ENCODE measurements at regions not wholly inside any gene's neighbourhood (a gene's known extent, or its start where the extent isn't known, plus 50 kb on each side); places are given as distances from the start of the nearest gene placed in this dataset.

DNA sequence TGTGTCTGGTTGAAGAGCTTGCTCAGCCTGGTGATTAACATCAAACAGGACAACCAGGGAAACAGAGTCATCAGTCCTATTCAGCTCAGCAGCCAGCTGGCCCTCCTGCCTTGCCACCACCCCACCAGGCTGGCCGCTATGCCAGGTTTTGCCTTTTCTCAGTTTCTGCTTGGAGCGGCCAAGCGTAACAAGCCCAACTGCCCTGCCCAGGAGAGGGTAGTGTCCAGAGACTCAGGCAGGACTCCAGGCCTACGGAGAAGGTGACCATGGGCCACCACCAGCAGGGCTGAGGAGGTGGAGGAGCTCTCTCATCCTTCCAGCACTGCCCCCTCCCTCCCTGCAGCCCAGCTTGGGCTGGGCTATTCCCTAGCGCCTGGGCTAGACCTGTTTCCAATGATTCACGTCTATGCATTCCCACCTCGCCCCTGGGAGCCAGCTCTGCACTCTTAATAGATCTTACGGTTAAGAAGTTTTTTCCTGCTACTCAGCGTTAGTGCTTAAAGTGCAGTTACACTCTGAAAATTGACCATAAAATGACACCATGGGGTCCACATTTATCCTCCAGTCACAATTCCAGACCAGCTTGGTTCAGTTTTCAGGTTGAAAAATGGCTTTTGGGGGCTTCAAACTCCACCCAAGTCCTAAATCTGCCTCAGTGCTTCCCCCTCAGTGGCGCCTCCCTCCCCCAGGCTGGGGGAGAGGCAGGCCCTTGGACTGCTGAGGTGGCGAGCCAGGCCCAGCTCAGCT, 124.0 kb upstream of the PJA1 start:
- no peak overlapping the region for H3K9ac ChIP-seq (ENCODE audit: low read depth, low read length)

DNA sequence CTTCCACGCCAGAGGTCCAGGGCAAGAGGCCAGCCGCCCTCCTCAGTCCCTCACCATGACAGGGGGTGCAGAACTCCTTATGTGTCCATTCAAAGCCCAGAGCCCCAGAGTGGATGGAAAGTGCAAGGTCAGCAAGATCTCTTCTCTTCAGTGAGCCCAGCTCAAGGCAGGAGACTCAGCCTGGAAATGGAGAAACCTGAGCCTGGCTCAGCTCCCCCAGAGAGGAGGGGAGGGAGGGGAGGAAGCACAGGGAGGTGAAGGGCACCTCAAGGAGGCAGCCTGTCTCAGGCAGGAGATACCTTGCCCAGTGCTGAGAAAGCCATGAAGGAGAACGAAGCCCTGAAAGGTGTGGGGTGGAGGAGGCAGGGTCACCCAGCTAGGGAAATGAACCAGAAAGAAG, 121.8 kb upstream of the PJA1 start:
- Histone ChIP-seq H3K36me3 (ENCODE audit: insufficient read depth, low read length) (no peaks in the 10 kb centered on the region), H3K9me3 (ENCODE audit: insufficient read depth, low read depth, low read length) (no peaks in the 10 kb centered on the region)
- WGBS: 89% methylated on average over 3 of the region's 3 CpGs

More for the DNA sequence above, 124.0 kb upstream of the PJA1 start:
- Histone ChIP-seq H3K9me3 (ENCODE audit: insufficient read depth, low read depth, low read length) (no peaks in the 10 kb centered on the region), H3K36me3 (ENCODE audit: insufficient read depth, low read length) (no peaks in the 10 kb centered on the region), H3K27ac (ENCODE audit: low read depth, low read length) (no peak overlapping the region), H3K27me3 (ENCODE audit: insufficient read depth, low read length) (peaks cover 26% of the 10 kb centered on the region), H3K4me3 (ENCODE audit: low read length) (no peak overlapping the region), H3K4me1 (ENCODE audit: insufficient read depth, low read length) (peaks cover 13% of the 10 kb centered on the region; the same call in 1 of the 2 replicates)
- 70% methylated on average over 10 of the region's 11 CpGs for WGBS

DNA sequence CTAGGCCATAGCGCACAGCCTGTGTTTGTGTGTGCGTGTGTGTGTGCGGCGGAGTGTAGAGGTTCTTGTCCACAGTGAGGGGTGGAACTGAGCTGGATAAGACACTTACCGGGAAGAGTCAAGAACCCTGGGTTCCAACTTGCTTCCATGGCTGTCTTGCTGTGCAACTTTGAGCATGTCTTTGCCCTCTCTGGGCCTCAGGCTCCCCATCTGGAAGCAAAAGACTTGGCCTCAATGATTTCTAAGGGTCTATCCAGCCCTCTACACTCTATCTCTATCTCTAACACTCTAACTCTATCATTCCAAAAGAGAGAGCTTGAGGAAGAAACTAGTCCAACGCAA, 121.3 kb upstream of the PJA1 start:
- 94% methylated on average over 5 of the region's 6 CpGs for WGBS
- Histone ChIP-seq H3K4me1 (ENCODE audit: insufficient read depth, low read length) (peaks cover 13% of the 10 kb centered on the region; the same call in 1 of the 2 replicates), H3K9ac (ENCODE audit: low read depth, low read length) (no peak overlapping the region), H3K27ac (ENCODE audit: low read depth, low read length) (no peak overlapping the region), H3K4me3 (ENCODE audit: low read length) (no peak overlapping the region), H3K27me3 (ENCODE audit: insufficient read depth, low read length) (peaks cover 52% of the 10 kb centered on the region), H3K36me3 (ENCODE audit: insufficient read depth, low read length) (no peaks in the 10 kb centered on the region), H3K9me3 (ENCODE audit: insufficient read depth, low read depth, low read length) (no peaks in the 10 kb centered on the region)

More for the DNA sequence above, 121.8 kb upstream of the PJA1 start:
- Histone ChIP-seq H3K4me3 (ENCODE audit: low read length) (no peak overlapping the region), H3K27ac (ENCODE audit: low read depth, low read length) (no peak overlapping the region), H3K9ac (ENCODE audit: low read depth, low read length) (no peak overlapping the region), H3K4me1 (ENCODE audit: insufficient read depth, low read length) (peaks cover 13% of the 10 kb centered on the region; the same call in 1 of the 2 replicates), H3K27me3 (ENCODE audit: insufficient read depth, low read length) (peaks cover 46% of the 10 kb centered on the region)

DNA sequence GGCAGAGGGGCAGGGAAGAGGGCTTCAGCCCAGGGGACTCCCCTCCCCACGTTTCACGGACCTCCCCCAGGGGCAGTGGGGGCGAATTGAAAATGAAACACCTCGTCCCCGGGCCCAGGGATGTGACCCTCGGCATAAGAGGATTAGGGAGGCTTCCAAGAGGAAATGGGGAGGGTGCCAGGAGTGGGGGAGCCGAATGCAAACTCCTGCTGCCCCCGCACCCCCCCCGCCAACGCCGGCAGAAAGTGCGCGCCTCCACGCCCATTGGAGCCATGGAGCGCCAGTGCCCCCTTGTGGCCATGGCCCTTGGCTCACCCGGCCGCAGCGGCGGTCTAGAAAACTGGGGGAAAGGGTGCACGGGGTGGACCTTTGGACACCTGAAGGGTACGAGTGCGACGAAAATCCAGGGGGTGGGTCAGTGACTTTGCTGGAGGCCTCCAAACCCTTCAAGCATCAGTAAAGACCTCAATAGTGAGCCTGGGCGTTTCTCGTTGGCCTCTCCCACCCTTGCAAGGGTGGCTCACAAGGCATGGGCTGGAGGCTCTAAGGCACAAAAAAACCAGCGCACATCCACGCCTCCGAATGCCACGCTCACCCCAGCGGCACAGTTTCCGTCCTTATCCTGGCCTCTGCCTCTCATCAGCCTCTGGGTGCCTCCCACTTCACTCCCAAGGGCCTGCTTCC, 120.8 kb upstream of the PJA1 start:
- H3K4me3 ChIP-seq (ENCODE audit: low read length): peak overlapping the region; percentile 54
- no peaks in the 10 kb centered on the region for H3K36me3 ChIP-seq (ENCODE audit: insufficient read depth, low read length)
- 10% methylated on average over 26 of the region's 31 CpGs for WGBS
- peaks cover 57% of the 10 kb centered on the region for H3K27me3 ChIP-seq (ENCODE audit: insufficient read depth, low read length)
- no peak overlapping the region for H3K9ac ChIP-seq (ENCODE audit: low read depth, low read length)
- H3K9me3 ChIP-seq (ENCODE audit: insufficient read depth, low read depth, low read length): no peaks in the 10 kb centered on the region
- H3K4me1 ChIP-seq (ENCODE audit: insufficient read depth, low read length): peaks cover 13% of the 10 kb centered on the region; the same call in 1 of the 2 replicates
- no peak overlapping the region for H3K27ac ChIP-seq (ENCODE audit: low read depth, low read length)

DNA sequence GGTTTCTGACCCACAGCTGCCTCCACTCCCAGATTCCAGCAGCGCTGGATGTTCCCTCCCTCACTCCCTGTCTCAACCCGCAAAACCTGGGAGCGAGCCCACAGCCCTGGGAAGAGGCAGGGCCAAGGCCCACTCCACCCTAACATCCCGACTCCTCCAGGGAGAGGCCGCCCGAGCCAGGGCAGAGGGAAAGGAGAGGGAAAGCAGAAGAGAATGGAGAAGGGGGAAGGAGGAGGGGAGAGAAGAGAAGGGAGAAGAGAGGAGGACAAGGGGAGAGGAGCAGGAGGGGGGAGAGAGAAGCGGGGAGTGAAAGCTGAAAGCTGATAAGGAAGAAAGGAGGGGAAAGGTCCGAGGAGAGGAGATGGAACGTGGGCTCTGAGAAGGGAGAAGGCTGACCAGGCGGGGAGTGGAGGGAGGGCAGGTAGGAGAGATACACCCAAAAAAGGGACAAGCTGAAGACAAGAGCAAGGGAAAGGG, 120.2 kb upstream of the PJA1 start:
- Histone ChIP-seq H3K27me3 (ENCODE audit: insufficient read depth, low read length) (peaks cover 57% of the 10 kb centered on the region), H3K4me3 (ENCODE audit: low read length) (peak overlapping the region; percentile 54), H3K4me1 (ENCODE audit: insufficient read depth, low read length) (peaks cover 13% of the 10 kb centered on the region; the same call in 1 of the 2 replicates), H3K27ac (ENCODE audit: low read depth, low read length) (no peak overlapping the region), H3K9ac (ENCODE audit: low read depth, low read length) (no peak overlapping the region), H3K9me3 (ENCODE audit: insufficient read depth, low read depth, low read length) (no peaks in the 10 kb centered on the region), H3K36me3 (ENCODE audit: insufficient read depth, low read length) (no peaks in the 10 kb centered on the region)
- 21% methylated on average over 9 of the region's 10 CpGs for WGBS

DNA sequence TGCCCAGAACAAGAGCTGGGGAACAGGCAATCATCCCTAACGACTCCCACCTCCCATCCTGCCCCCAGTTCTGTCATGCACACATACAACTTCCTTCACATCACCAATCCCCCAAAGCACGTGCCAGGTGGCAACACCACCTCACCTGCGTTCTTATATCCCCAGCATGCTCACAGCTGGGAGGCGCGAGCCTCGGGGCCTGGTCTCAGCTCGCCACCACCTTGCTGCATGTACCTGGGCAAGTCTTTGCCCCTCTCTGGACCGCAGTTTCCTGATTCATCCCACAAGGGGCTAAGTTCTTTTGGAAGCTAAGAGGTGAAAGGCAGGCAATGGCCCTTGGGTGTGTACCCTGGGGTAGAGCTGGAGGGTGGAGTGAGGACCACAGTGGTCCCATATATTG, 119.2 kb upstream of the PJA1 start:
- Histone ChIP-seq H3K9me3 (ENCODE audit: insufficient read depth, low read depth, low read length) (no peaks in the 10 kb centered on the region), H3K4me1 (ENCODE audit: insufficient read depth, low read length) (peaks cover 10% of the 10 kb centered on the region; the same call in 1 of the 2 replicates), H3K36me3 (ENCODE audit: insufficient read depth, low read length) (no peaks in the 10 kb centered on the region), H3K4me3 (ENCODE audit: low read length) (no peak overlapping the region), H3K27me3 (ENCODE audit: insufficient read depth, low read length) (peaks cover 60% of the 10 kb centered on the region), H3K9ac (ENCODE audit: low read depth, low read length) (no peak overlapping the region), H3K27ac (ENCODE audit: low read depth, low read length) (no peak overlapping the region)
- 95% methylated on average over 8 of the region's 8 CpGs for WGBS

DNA sequence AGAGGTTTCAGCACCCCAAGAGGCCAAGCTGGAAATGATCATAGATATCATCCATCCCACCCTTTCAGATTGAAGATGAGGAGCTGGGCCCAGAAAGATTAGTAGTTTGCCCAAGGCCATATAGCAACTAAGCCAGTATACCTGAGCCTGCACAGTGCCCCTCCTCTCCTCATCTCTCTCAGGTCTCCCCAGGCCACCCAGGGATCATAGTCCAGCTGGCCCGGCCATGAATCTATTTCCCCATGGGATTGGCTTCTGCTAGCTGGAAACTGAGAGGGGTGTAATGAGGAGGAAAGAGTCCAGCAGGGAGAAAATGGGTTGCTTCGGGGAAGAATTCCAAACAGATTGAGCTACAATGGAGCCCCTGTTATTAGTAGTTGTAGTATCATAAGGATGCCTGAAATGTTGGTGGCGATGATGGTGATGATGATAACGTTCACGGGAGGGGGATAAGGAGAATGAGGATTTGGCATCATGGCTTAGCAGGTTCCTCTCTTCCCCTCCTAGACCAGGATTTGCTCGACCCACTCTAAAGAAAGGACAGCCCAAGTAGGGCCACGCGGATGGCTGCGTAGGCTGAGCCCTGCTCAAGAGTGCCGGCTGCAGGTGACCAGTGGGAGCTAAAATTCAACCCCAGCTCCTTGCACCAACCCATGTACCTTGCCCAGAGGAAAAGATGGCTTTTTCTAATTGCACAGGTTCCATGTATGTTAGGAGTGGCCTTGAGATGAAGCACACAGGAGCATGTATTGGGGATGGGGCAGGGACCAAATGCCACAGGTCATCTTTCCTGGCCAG, 117.8 kb upstream of the PJA1 start:
- no peak overlapping the region for H3K27ac ChIP-seq (ENCODE audit: low read depth, low read length)
- 49% methylated on average over 8 of the region's 10 CpGs for WGBS
- H3K4me1 ChIP-seq (ENCODE audit: insufficient read depth, low read length): peaks cover 18% of the 10 kb centered on the region
- no peak overlapping the region for H3K9ac ChIP-seq (ENCODE audit: low read depth, low read length)
- no peaks in the 10 kb centered on the region for H3K36me3 ChIP-seq (ENCODE audit: insufficient read depth, low read length)
- peaks cover 73% of the 10 kb centered on the region for H3K27me3 ChIP-seq (ENCODE audit: insufficient read depth, low read length)
- H3K9me3 ChIP-seq (ENCODE audit: insufficient read depth, low read depth, low read length): no peaks in the 10 kb centered on the region
- H3K4me3 ChIP-seq (ENCODE audit: low read length): no peak overlapping the region

DNA sequence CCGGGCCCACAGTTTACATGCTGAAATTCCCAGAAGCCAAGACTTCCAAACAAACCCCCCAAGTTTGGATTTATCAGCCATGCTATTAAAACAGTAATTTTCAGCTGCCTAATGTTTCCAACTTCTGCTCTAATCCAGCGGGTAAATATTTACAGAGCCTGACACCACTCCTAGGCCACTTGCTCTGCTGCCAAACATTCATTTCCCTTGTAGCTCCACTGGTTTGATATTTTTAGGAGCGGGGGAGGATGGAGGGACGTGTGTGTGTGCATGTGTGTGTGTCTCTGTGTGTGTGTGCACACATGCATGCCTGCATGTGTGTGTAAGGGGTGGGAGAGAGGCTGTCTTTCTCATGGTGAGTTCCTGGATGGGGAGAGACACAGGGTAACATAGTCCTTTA, 115.7 kb upstream of the PJA1 start:
- H3K9me3 ChIP-seq (ENCODE audit: insufficient read depth, low read depth, low read length): no peaks in the 10 kb centered on the region
- no peak overlapping the region for H3K9ac ChIP-seq (ENCODE audit: low read depth, low read length)
- no peak overlapping the region for H3K4me3 ChIP-seq (ENCODE audit: low read length)
- 85% methylated on average over 4 of the region's 4 CpGs for WGBS
- H3K36me3 ChIP-seq (ENCODE audit: insufficient read depth, low read length): no peaks in the 10 kb centered on the region
- H3K4me1 ChIP-seq (ENCODE audit: insufficient read depth, low read length): peaks cover 19% of the 10 kb centered on the region
- H3K27me3 ChIP-seq (ENCODE audit: insufficient read depth, low read length): peaks cover 79% of the 10 kb centered on the region
- no peak overlapping the region for H3K27ac ChIP-seq (ENCODE audit: low read depth, low read length)

DNA sequence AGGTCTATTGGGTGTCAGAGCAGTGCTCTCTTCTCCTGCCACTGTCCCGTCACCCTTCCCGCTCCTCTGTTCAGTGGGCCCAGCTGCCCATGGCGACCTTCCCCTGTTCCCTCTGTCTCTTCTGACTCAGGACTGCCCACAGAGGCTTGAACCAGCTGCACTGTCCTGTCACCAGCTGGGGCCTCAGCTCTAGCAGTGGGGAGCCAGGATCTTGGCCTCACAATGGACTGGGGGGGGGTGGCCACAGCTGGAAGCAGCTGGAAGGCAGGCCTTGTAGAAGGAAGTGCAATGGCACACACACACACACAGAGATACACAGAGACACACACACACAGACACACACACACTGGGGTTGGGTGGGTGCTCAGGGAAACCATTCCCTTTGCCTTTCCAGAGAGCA, 114.0 kb upstream of the PJA1 start:
- no peaks in the 10 kb centered on the region for H3K36me3 ChIP-seq (ENCODE audit: insufficient read depth, low read length)
- peaks cover 12% of the 10 kb centered on the region for H3K4me1 ChIP-seq (ENCODE audit: insufficient read depth, low read length)
- H3K27ac ChIP-seq (ENCODE audit: low read depth, low read length): no peak overlapping the region
- peaks cover 79% of the 10 kb centered on the region for H3K27me3 ChIP-seq (ENCODE audit: insufficient read depth, low read length)
- H3K9ac ChIP-seq (ENCODE audit: low read depth, low read length): no peak overlapping the region
- WGBS: 74% methylated on average over 3 of the region's 3 CpGs
- H3K9me3 ChIP-seq (ENCODE audit: insufficient read depth, low read depth, low read length): no peaks in the 10 kb centered on the region
- H3K4me3 ChIP-seq (ENCODE audit: low read length): no peak overlapping the region

DNA sequence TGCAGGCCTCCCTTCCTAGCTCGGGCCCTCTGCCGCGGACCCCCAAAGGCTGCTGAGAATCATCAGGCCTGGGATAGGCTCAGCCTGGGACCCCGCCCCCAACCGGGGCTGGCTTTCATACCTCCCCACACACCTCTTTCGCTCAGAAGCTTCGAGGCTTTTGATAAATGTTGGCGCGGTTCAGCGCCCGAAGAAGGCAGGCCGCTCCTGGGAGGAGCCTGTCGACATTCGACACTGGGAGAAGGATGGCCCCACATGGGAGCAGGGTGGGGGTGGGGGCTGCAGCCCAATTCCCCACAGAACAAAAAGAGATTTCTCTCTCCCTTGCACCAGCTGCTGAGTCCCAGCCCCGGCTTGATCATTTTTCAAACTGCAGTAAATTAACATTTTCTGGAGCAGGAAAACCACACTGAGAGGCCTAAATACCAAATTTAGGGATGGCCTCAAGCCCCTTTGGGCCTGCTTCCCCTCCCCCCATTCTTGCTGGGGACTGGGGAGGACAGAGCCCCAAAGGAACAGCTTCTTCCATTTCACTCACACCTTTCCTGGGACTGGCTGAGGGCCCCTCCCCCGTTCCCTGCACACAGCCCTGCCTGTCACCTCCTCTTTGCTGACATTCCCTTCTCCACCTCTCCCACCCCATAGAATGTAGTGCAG, 112.9 kb upstream of the PJA1 start:
- Histone ChIP-seq H3K4me1 (ENCODE audit: insufficient read depth, low read length) (peaks cover 12% of the 10 kb centered on the region), H3K36me3 (ENCODE audit: insufficient read depth, low read length) (no peaks in the 10 kb centered on the region), H3K9ac (ENCODE audit: low read depth, low read length) (no peak overlapping the region), H3K27me3 (ENCODE audit: insufficient read depth, low read length) (peaks cover 78% of the 10 kb centered on the region), H3K27ac (ENCODE audit: low read depth, low read length) (peak overlapping the region; percentile 77; the same call in 1 of the 2 replicates), H3K4me3 (ENCODE audit: low read length) (no peak overlapping the region), H3K9me3 (ENCODE audit: insufficient read depth, low read depth, low read length) (no peaks in the 10 kb centered on the region)
- WGBS: 6% methylated on average over 11 of the region's 16 CpGs
